Lower leg skin (tissue), 3 donors: ENCODE measurements at regions not wholly inside any gene's neighbourhood (a gene's known extent, or its start where the extent isn't known, plus 50 kb on each side); places are given as distances from the start of the nearest gene placed in this dataset.

Experiments used
- CTCF ChIP-seq, 3 donors: fragments of 450-650 bp; IDR thresholded peaks; one replicate each; pipeline ENCODE4 v1.5.1; 2016; ENCODE audit warnings: antibody characterized with exemption in 3 of 3, mild to moderate bottlenecking in 3 of 3, moderate library complexity in 2 of 3
- POLR2A ChIP-seq, 2 donors: fragments of 450-650 bp; IDR thresholded peaks; one replicate each; pipeline ENCODE4 v1.6.1; 2016 to 2017; ENCODE audit warnings: antibody characterized with exemption in 2 of 2, mild to moderate bottlenecking in 1 of 2, moderate library complexity in 1 of 2

DNA sequence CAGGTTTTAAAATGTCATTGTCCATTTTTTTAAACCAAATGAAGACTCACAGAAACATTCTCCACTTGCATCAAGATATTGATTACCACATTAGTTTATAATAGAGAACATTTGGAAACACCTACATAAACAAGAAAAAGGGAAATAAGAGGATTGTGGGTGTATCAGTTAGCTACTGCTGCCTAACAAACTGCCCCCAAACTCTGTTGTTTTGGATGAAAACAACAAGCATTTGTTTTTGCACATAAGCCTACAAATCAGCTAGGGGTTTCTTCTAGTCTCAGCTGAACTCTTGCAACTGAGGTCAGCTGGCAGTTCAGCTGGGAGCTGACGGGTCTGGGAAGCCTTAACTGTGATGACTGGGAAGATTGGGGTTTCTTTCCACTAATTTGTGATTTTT is 464.4 kb downstream of the COG6 start:
- TF ChIP-seq CTCF (IDR thresholded peaks at IDR 0.05), result no peak
- TF ChIP-seq POLR2A (IDR thresholded peaks at IDR 0.05), result no peak
